ENCODE measurements at regions not wholly inside any gene's neighbourhood (a gene's known extent, or its start where the extent isn't known, plus 50 kb on each side); places are given as distances from the start of the nearest gene placed in this dataset.

DNA sequence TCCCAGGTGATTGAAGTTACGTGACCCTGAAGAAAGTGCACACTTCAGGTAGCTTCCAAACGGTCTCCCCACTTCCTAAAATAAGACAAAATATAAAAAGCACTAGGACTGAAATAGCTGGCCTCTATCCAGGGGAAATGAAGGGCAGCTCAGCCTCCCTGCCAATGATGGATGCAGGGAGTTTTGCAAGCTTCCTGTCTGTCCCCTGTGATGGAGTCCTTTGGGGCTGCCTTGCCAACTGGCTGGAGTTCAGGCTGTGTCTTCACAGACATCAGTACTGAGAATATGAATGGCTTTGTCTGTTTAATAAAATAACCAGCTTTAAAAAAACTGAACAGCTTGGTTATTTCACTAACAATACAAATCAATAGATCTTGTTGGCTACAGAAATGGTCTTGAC is 101.4 kb upstream of the GPR12 start:
- no peak overlapping the region for H2AFZ ChIP-seq (ENCODE audit: low read depth, low read length, poor library complexity, severe bottlenecking)
- intact Hi-C loops (cut with micrococcal nuclease) = no loop called here
- H3K4me1 ChIP-seq (ENCODE audit: control insufficient read depth in 1 of 2, insufficient read depth in 2 of 2, low read length in 2 of 2) = no peaks in the 10 kb centered on the region
- TF ChIP-seq TCF7L2 (IDR thresholded peaks at IDR 0.05; ENCODE audit: borderline replicate concordance, extremely low read depth, insufficient read depth, insufficient read length) (no peak), SRF (IDR thresholded peaks at IDR 0.05; ENCODE audit: low read depth) (no peak), REST (IDR thresholded peaks at IDR 0.05; ENCODE audit: low read depth) (no peak), EGR1 (IDR thresholded peaks at IDR 0.05; ENCODE audit: low read depth) (no peak), YY1 (IDR thresholded peaks at IDR 0.05; ENCODE audit: extremely low read depth, insufficient replicate concordance, low read depth, low read length) (no peak), RAD21 (IDR thresholded peaks at IDR 0.05; ENCODE audit: low read depth) (no peak), CEBPB (IDR thresholded peaks at IDR 0.05; ENCODE audit: low read depth) (no peak), MAX (IDR thresholded peaks at IDR 0.05) (no peak), POLR2AphosphoS5 (IDR thresholded peaks at IDR 0.05; ENCODE audit: low read depth, low read length) (no peak), POLR2A (IDR thresholded peaks at IDR 0.05; ENCODE audit: borderline replicate concordance, extremely low read depth, insufficient read depth, insufficient read length) (no peak), SIN3A (IDR thresholded peaks at IDR 0.05; ENCODE audit: low read depth) (no peak), ELF1 (IDR thresholded peaks at IDR 0.05; ENCODE audit: borderline replicate concordance, low read depth) (no peak)
- H3K36me3 ChIP-seq (ENCODE audit: control insufficient read depth in 1 of 2, insufficient read depth in 2 of 2, low read length in 2 of 2) = no peaks in the 10 kb centered on the region
- H3K27ac ChIP-seq (ENCODE audit: low read depth, low read length) = no peak overlapping the region
- H3K9me3 ChIP-seq (ENCODE audit: control insufficient read depth in 1 of 2, insufficient read depth in 1 of 2, low read depth in 1 of 2, low read length in 2 of 2) = no peaks in the 10 kb centered on the region
- DNase-seq (ENCODE audit: low read depth, low spot score) = no peak
- H3K9me2 ChIP-seq (ENCODE audit: insufficient read depth) = no peaks in the 10 kb centered on the region
- no peaks in the 10 kb centered on the region for H3K79me2 ChIP-seq (ENCODE audit: insufficient read depth, low read length)
- ATAC-seq = no peak
- peaks cover 68% of the 10 kb centered on the region for H3K27me3 ChIP-seq (ENCODE audit: insufficient read depth, low read length)
- BruUV-seq (replicated peaks) = no TSS peak
- no peak overlapping the region for H3K9ac ChIP-seq (ENCODE audit: low read length)
- CTCF ChIA-PET = interaction anchor here (1.3 kb wide), 1 partner anchor 11 kb away, joined by 6 read pairs; no protein-coding TSS in a partner anchor
- no peaks in the 10 kb centered on the region for H4K20me1 ChIP-seq (ENCODE audit: insufficient read depth)
- RAD21 ChIA-PET (ENCODE audit: low non-redundant PET in 1 of 2, low total read pairs in 2 of 2, uncharacterized antibody in 2 of 2, unreplicated experiment in 2 of 2) = no interaction called here
- H3K4me3 ChIP-seq (replicated peaks in 1 of 2; ENCODE audit: low read depth in 1 of 2, low read length in 2 of 2) = no peak overlapping the region
- POLR2A ChIA-PET = no interaction called here
- H3K4me2 ChIP-seq (ENCODE audit: low read length) = no peak overlapping the region
